ENCODE measurements at regions not wholly inside any gene's neighbourhood (a gene's known extent, or its start where the extent isn't known, plus 50 kb on each side); places are given as distances from the start of the nearest gene placed in this dataset.

DNA sequence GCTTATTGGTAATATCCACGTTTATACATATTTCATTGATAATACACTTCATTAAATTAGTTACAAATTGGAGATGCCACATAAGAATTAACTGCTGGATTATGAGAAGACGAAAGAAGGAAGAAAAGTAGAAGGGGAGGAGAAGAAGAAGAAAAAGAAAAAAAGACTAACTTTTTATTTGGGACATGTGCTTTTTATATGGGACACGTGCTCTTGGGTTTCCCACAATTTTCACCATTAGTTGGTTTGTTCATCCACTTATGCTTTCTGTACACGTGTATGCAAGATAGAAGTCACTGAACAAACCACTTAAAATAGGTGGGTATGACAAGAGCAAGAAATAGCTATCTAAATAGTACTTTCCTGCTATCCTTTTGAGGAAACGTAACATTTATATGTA is 98.6 kb downstream of the MRPS30 start:
- TF ChIP-seq, protein P1, sequence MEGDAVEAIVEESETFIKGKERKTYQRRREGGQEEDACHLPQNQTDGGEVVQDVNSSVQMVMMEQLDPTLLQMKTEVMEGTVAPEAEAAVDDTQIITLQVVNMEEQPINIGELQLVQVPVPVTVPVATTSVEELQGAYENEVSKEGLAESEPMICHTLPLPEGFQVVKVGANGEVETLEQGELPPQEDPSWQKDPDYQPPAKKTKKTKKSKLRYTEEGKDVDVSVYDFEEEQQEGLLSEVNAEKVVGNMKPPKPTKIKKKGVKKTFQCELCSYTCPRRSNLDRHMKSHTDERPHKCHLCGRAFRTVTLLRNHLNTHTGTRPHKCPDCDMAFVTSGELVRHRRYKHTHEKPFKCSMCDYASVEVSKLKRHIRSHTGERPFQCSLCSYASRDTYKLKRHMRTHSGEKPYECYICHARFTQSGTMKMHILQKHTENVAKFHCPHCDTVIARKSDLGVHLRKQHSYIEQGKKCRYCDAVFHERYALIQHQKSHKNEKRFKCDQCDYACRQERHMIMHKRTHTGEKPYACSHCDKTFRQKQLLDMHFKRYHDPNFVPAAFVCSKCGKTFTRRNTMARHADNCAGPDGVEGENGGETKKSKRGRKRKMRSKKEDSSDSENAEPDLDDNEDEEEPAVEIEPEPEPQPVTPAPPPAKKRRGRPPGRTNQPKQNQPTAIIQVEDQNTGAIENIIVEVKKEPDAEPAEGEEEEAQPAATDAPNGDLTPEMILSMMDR (IDR thresholded peaks at IDR 0.05) = no peak
- TF ChIP-seq POLR2A (IDR thresholded peaks at IDR 0.05) = no peak

All from uterus (tissue), 2 donors.